D721Med (cell line): ENCODE measurements at regions not wholly inside any gene's neighbourhood (a gene's known extent, or its start where the extent isn't known, plus 50 kb on each side); places are given as distances from the start of the nearest gene placed in this dataset.

Experiments
- DNase-seq: peaks from one replicate; pipeline ENCODE4 v3.0.0; 2011; ENCODE audit warnings: low spot score; ENCODE audit not compliant: insufficient read length
- FAIRE-seq: peaks from 2 replicates; lab custom pipeline; 2011; peaks lifted over from hg19 to GRCh38; lab: Jason Lieb, UNC
- CTCF ChIP-seq: IDR thresholded peaks from 2 replicates; pipeline ENCODE4 v1.5.1; 2012; ENCODE audit warnings: mild to moderate bottlenecking, control low read depth; ENCODE audit not compliant: insufficient read depth; ENCODE audit errors: missing control alignments

- DNase-seq = no peak
- FAIRE-seq = no peak
- no peak for TF ChIP-seq CTCF
These were observed 91.8 kb upstream of the OR13F1 start for GRCh38 chr9:104412238-104412637.

- FAIRE-seq (no peak), DNase-seq (no peak)
- no peak for TF ChIP-seq CTCF
These were observed 87.6 kb upstream of the OR13F1 start for GRCh38 chr9:104416470-104416869.

GRCh38 chr9:104417296-104417695, 86.8 kb upstream of the OR13F1 start:
- TF ChIP-seq CTCF = no peak
- DNase-seq (no peak), FAIRE-seq (no peak)

- no peak for FAIRE-seq
- no peak for TF ChIP-seq CTCF
- no peak for DNase-seq
These were observed 75.0 kb upstream of the OR13F1 start for GRCh38 chr9:104429031-104429546.

- no peak for DNase-seq
These were observed 69.0 kb upstream of the OR13F1 start for GRCh38 chr9:104435059-104435458.

GRCh38 chr9:104448036-104448435, 56.0 kb upstream of the OR13F1 start:
- FAIRE-seq (no peak), DNase-seq (no peak)
- TF ChIP-seq CTCF = no peak

More at GRCh38 chr9:104435059-104435458, 69.0 kb upstream of the OR13F1 start:
- FAIRE-seq = no peak
- no peak for TF ChIP-seq CTCF
